ENCODE measurements at regions not wholly inside any gene's neighbourhood (a gene's known extent, or its start where the extent isn't known, plus 50 kb on each side); places are given as distances from the start of the nearest gene placed in this dataset.

DNA sequence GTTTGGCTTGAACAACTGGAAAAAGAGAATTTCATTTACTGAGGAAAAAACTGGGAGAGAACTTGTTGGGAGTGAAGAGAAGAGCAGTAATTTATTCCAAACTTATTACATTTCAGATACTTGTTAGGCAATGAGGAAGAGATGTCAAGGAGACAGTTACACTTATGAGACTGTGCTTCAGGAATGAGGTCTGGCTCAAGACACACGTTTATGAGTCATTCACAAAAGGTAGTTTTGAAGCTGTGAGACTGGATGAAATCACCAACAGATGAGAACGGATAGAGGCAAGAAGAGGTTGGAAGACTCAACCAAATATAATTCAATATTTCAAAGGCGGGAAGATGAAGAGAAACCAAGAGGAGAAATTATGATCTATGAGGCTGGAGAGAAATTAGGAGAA lies 70.6 kb upstream of the DEFB112 start:
- Histone ChIP-seq H3K36me3 (no peaks in the 10 kb centered on the region), H3K9me3 (no peaks in the 10 kb centered on the region), H3K4me1 (no peaks in the 10 kb centered on the region), H3K4me3 (no peak overlapping the region), H3K27ac (no peak overlapping the region), H3K27me3 (no peaks in the 10 kb centered on the region)
- ATAC-seq (no peak), DNase-seq (no peak)
- TF ChIP-seq, protein P1, sequence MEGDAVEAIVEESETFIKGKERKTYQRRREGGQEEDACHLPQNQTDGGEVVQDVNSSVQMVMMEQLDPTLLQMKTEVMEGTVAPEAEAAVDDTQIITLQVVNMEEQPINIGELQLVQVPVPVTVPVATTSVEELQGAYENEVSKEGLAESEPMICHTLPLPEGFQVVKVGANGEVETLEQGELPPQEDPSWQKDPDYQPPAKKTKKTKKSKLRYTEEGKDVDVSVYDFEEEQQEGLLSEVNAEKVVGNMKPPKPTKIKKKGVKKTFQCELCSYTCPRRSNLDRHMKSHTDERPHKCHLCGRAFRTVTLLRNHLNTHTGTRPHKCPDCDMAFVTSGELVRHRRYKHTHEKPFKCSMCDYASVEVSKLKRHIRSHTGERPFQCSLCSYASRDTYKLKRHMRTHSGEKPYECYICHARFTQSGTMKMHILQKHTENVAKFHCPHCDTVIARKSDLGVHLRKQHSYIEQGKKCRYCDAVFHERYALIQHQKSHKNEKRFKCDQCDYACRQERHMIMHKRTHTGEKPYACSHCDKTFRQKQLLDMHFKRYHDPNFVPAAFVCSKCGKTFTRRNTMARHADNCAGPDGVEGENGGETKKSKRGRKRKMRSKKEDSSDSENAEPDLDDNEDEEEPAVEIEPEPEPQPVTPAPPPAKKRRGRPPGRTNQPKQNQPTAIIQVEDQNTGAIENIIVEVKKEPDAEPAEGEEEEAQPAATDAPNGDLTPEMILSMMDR (IDR thresholded peaks at IDR 0.05), result no peak
- intact Hi-C loops (cut with DNase I), result no loop called here

GRCh38 chr6:50123688-50124087 lies 74.0 kb upstream of the DEFB112 start:
- TF ChIP-seq, protein P1 (IDR thresholded peaks at IDR 0.05), result no peak
- no peak overlapping the region for H3K4me3 ChIP-seq
- intact Hi-C loops (cut with DNase I), result no loop called here
- no peaks in the 10 kb centered on the region for H3K36me3 ChIP-seq
- H3K27me3 ChIP-seq, result no peaks in the 10 kb centered on the region
- no peak for DNase-seq
- ATAC-seq, result no peak
- no peak overlapping the region for H3K27ac ChIP-seq
- no peaks in the 10 kb centered on the region for H3K9me3 ChIP-seq
- no peaks in the 10 kb centered on the region for H3K4me1 ChIP-seq

DNA sequence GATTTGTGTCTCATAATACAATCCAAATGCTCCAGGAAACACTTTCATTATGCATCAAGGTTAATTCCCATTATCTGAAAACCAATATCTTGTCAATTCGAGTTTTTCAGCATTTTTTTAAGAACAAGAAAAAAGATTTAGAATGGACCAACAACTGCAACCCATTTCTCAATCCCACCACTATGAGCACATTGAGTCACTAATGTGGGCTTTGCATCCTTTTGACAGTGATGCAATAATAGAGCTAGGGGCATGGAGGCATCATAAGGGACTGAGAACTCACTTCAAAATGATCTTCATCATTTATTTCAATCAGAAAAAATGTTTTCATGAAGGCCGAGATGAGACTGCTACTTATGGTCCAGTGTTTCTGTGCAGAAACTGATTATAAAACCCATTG lies 74.8 kb upstream of the DEFB112 start:
- Histone ChIP-seq H3K4me3 (no peak overlapping the region), H3K27ac (no peak overlapping the region), H3K9me3 (no peaks in the 10 kb centered on the region), H3K36me3 (no peaks in the 10 kb centered on the region), H3K4me1 (no peaks in the 10 kb centered on the region), H3K27me3 (no peaks in the 10 kb centered on the region)
- TF ChIP-seq, protein P1 (IDR thresholded peaks at IDR 0.05), result no peak
- DNase-seq (no peak), ATAC-seq (no peak)
- intact Hi-C loops (cut with DNase I), result no loop called here

- TF ChIP-seq, protein P1 (IDR thresholded peaks at IDR 0.05), result peak in 1 of 2 donors; percentile 29
- H3K36me3 ChIP-seq, result no peaks in the 10 kb centered on the region
- DNase-seq (peak in 2 of 4 donors; percentile 18 to 38), ATAC-seq (peak; percentile 46)
- no peaks in the 10 kb centered on the region for H3K4me1 ChIP-seq
- H3K27ac ChIP-seq, result no peak overlapping the region
- no peaks in the 10 kb centered on the region for H3K9me3 ChIP-seq
- no peak overlapping the region for H3K4me3 ChIP-seq
- intact Hi-C loops (cut with DNase I), result no loop called here
- no peaks in the 10 kb centered on the region for H3K27me3 ChIP-seq
Measured at GRCh38 chr6:50128420-50129005, 78.8 kb upstream of the DEFB112 start.

- ATAC-seq (no peak), DNase-seq (no peak)
- Histone ChIP-seq H3K27ac (no peak overlapping the region), H3K36me3 (no peaks in the 10 kb centered on the region), H3K27me3 (no peaks in the 10 kb centered on the region), H3K4me3 (no peak overlapping the region), H3K4me1 (no peaks in the 10 kb centered on the region), H3K9me3 (no peaks in the 10 kb centered on the region)
- intact Hi-C loops (cut with DNase I), result no loop called here
- TF ChIP-seq, protein P1 (IDR thresholded peaks at IDR 0.05), result no peak
Measured at GRCh38 chr6:50135968-50136367, 86.2 kb upstream of the DEFB112 start.
